NK-92 (cell line): ENCODE measurements at regions not wholly inside any gene's neighbourhood (a gene's known extent, or its start where the extent isn't known, plus 50 kb on each side); places are given as distances from the start of the nearest gene placed in this dataset.
"Not testable (repeated sequence)": the region's sequence is repeated elsewhere in the genome, so short reads cannot be mapped to it uniquely, and the experiment has no call there.

Experiments used
- DNase-seq: peaks from one replicate; lab custom pipeline; 2025; ENCODE audit not compliant: unreplicated experiment; lab: John Stamatoyannopoulos, UW

DNA sequence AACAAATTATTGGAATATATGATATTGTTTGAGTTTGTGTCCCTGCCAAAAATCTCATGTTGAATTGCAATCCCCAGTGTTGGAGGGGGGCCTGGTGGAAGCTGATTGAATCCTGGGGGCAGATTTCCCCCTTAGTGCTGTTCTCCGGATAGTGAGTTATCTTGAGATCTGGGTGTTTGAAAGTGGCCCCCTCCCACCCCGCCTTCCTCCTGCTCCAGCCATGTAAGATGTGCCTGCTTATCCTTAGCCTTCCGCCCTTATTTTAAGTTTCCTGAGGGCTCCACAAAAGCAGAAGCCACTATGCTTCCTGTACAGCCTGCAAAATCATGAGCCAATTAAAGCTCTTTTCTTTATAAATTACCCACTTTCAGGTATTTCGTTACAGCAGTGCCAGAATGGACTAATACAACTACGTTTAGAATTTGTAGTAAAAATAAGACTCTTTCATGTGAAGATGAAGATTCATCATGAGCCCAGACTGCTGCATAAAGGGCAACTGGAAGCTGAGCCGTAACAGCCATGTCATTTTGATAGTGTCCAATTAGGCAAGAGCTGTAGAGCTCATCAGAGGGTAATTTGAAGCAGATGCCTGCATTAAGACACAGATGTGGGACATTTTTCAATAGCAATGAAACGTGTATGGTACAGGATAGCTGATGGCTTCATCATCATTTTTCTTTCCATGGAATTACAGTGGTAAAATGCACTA, 1007.2 kb downstream of the REEP3 start:
- no peak for DNase-seq

DNA sequence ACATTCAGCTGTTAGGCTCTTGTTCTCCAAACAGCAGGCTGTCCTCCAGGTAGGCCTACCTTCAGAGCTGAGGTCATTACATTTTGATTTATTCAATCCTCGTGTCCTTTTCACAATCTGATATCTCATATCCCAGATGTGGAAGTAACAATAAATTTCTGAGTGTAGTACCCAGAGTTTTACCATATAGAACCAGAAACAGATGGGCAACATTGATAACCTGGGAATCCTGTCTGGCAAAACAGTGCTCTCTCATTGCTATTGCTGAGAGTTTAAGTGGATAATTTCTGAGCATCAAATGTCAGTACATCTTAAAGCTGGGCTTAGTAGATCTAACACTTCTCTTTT, 1007.8 kb downstream of the REEP3 start:
- DNase-seq = no peak

DNA sequence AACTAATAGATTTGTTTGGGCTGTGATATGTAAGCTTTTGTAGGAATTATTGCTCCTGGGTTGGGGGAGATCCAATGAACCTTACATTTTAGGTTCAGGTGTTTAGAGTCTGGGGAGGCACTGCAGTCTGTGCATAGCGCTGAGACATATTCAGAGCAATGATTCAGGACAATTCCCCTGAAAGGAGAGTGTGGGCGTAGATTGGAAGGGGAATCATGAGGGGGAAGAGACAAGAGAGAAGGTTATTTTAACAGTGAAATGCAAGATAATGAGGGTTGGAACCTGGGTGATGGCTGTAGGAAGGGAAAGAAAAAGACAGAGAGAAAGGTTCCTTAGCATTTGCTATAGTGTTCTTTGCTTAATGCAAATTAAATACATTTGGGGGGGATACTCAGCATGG, 1013.4 kb downstream of the REEP3 start:
- no peak for DNase-seq

DNA sequence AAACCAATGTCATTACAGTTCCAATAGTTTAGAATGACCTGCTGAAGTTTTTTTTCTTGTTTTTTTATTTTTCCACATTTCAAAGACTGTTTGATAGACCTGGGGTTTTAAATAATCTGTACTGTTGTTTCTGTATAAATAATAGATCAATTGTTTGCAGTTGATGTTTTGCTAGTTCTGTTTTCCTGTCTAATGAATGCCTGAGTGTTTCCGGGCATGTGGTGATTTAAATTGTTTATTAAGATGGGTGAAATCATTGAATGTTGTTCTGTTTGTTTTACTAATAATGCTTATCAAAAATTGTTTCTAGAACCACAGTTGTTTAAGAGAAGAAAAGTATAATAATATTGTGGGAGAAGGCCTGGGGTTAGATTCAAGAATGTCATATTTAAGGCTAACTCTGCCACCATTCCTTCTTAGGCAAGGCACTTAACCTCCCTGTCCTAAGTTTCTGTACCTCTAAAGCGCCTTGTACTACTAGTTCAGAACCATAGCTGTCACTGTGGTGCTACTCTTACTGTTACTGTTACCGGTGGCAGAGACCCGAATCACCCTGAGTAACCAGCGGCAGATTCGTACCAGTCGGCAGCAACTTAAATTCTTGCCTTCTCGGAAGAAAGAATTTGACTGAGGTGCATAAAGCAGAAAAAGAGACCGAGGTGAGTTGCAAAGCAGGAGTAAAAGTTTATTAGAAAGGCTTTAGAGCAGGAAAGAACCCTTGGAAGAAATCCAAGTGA, 1014.1 kb downstream of the REEP3 start:
- DNase-seq = no peak

DNA sequence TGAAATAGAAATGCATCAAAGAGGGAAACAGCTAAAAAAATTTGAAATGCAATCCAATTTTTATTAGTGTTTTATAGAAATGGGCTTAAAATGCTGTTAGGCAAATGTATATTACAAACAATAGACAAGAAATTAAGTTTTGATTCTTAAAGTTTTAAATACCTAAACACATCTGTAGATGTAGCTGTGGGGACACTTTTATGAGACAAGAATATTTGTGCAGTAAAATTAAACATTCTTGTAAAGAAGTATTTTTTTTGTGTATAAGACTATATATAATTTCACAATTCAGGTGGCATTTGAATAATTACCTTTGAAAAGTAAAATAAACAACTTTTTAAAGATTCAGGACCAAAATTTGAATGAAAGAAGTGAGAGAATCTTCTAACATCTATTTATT, 1015.9 kb downstream of the REEP3 start:
- DNase-seq = no peak

DNA sequence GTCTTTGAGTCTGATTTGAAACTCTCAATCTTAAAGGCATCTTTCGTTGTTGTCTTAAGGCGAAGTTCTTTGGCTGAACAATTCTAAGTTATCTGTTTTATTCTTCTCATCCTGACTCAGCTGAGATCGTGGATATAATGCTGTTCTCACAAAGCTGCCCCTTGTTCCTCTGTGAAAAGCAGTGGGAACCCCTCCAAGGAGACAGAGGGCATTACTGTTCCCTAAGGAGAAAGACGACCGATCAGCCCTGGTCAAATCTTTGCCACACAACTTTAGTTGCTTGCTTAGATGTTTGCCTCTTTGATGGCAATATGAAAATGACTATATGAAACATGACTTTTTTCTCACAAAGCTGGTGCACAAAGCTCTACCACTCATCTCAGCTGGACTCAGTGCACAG, 1016.7 kb downstream of the REEP3 start:
- DNase-seq = no peak

DNA sequence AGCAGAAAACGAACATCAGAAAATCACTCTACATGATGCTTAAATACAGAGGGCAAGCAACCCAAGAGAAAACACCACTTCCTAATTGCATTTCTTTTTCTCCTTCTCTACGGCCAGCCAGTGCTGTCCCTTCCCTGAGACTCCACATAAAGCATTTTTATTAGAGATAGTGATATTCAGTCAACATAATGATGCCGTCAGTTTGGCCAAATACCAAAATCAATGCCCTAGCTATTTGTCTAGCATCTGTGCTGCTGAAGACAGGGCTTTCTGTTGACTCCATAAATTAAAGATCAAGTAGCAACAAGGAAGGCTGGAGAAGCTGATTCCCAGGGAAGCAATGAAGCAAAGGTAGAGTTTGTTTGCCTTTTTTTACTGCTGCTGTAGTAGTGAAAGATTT, 1024.9 kb downstream of the REEP3 start:
- no peak for DNase-seq

DNA sequence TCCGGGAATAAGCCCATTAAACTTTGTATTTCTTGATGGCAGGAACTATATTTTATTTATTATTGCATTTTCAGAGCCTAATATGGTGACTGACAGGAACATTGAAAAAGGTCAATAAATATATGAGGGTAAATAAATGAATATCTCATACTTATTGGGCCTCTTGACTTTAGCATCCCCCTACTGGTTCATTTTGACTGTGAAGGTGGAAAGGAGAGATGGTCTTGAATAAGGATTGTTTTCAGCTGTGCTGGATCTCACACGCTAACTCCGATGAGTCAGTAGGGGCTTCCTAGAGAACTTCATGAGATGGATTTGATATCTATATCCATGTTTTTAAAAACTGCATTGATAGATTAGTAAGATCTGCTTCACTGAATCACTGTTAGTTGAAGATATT, 1026.0 kb downstream of the REEP3 start:
- DNase-seq = no peak

DNA sequence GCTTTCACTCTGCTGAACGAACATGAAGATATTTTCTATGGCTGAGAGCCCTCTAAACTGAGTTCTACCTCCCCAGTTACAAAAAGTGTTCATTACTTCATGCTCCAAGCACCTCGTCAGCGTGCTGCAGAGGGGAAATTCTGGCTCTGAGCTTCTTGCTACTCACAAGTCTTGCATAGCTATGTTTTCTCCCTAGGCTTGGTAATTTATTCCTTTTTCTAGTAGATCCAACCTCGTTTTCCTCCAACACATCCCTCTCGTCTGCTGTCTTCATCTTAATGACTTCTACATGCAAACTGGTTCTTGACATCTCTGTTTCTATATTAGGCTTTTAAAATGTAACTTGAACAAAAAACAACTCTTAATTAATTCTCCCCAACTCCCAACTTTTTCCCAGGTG, 1034.5 kb downstream of the REEP3 start:
- no peak for DNase-seq

DNA sequence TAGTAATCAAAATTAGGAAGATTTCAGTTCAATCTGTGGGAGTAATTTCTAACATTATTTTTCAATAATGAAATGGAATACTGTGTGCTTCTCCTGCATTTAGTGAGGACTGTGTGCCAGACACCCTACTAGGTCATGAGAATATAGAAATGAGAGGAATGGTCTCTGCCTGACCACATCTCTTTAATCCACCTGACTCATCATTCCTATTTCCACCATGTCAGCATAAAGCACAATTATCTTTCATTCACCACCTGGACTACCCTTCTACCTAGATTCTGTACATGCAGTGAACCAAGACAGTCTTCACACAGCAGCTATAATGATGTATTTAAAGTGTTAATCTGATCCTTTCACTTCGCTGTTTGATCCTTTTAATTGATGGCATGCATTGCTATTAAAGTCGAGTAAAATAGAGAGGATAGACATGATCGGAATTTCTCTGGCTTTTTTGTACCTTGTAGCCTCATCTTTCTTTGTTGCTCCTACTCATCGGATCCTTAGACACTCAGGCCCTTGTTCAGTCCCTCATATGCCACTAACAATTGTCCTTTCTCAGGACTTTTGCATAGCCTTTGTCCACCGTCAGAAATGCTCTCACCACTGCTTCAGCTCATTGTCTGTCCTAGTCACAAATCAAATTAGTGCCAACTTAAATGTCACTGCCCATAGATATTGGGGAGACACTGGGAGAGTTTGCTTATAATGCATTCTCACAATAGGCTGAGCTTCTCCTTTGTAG, 1037.1 kb downstream of the REEP3 start:
- no peak for DNase-seq

DNA sequence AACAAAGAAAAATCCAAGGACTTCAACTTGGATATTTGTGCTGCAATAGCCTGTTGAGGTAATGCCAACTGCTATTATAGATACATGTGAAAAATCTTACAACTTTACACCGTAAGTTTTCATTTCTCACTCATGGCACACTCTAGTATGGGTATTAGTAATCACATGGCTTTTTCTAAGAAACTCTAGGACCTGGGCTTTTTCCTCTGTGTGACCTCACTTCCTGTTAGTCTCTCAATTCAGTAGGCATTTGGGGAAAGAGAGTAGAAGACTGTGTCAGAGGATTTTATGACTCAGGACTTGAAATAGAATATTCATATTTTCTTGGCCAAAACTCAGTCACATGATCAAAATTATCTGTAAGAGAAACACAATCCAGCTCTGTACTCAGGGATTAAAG, 1049.9 kb downstream of the REEP3 start:
- no peak for DNase-seq

DNA sequence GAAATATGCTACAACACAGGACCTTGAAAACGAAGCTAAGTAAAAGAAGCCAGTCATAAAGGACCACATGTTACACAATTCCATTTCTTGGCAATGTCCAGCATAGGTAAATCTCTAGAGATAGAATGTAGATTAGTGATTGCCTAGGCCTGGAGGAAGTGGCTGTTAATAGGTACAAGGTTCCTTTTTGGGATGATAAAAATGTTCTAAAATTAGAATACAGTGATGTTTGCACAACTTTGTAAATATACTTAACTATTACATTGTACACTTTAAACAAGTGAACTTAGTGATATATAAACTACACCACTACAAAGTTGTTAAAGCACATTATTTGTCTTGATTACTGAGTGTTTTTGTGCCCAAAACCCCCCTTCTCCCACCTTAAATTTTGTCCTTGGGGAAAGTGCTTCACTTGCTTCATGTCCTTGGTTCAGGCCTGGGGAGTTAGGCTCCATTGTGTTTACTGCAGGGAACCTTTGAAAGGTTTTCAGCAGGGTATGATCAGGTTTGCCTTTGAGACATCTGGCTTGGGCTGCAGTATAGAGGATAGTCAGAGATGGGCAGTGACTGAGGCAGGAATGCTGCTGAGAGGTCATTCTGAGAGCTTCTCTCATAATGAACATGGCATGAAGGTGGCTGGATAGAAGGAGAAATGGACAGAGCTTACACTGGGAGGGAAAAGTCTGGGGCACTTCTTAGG, 1052.6 kb downstream of the REEP3 start:
- no peak for DNase-seq

DNA sequence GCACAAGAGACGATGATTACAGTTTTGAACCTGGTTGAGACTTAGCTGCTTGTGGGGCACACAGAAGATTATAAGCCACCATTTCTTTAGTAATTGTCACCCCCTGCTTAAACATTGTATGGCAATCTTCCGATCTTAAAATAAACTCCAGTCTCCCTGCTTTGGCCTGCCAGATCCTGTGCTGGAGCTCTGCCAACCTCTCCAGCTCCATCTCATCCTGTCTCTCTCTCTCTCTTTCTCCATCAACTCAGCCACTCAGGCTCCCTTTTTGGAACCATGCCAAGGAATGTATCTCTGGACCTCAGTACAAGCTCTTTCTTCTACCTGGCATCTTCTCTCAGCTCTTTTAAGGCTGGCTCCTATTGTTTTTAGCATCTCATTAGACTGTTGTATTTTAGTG, 1053.2 kb downstream of the REEP3 start:
- DNase-seq = no peak

DNA sequence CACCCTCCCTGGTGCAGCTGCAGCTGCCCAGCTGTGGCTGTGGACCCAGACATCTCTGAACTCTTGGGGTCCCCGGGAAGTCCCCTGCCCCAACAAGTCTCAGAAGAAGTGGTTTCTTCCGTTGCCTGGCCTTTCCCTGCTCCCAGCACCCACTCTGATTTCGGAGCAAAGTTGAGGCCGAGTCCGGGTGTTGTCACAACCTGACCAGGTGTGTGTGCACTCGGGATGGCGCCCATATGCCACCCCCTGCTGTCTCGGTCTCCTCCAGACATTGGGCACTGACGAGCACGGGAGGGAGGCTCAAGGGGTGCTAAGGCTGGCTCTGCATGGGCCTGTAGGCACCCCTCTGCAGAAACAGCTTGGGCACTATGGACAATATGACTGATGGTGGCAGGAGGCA, 1055.3 kb downstream of the REEP3 start:
- no peak for DNase-seq

DNA sequence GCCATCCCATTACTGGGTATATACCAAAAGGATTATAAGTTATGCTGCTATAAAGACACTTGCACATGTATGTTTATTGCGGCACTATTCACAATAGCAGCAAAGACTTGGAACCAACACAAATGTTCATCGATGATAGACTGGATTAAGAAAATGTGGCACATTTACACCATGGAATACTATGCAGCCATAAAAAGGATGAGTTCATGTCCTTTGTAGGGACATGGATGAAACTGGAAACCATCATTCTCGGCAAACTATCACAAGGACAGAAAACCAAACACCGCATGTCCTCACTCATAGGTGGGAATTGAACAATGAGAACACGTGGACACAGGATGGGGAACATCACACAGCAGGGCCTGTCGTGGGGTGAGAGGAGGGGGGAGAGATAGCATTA, 1057.6 kb downstream of the REEP3 start:
- not testable (repeated sequence) for DNase-seq

DNA sequence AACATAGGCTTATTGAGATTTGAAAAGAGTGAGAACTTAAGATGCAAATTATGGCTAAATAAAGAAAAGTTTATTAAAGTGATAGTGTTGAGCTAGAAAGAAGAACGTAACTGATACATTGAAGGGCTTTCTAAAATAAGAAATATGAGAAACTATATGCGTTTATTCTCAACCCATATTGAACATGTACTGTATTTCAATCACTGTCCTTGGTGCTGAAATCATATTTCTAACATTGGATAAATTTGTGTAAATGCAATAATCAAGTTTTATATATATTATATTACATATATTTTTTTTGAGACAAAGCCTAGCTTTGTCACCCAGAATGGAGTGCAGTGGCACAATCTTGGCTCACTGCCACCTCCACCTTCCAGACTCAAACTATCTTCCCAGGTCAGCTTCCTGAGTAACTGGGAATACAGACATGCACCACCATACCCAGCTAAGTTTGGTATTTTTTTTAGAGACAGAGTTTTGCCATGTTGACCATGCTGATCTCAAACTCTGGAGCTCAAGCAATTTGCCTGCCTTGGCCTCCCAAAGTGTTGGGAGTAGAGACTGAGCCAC, 1065.8 kb downstream of the REEP3 start:
- DNase-seq = no peak

DNA sequence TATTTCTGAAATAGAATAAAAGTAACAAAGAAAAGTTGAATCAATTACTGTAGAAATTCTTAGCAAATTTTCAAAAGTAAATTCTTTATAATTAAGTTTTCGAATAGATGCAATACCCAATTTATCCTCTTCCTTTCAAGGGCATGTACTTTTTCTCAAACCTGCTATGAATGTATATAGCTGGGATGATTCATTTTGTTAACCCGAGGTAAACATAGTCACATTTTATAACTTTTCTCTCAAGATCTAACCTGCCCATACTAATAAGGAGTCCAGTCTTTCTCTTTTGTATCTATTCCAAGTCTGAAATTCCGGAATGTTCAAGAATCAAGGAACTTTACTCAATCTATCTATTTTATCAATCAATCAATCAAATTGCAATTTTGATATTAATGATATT, 1072.9 kb downstream of the REEP3 start:
- DNase-seq = no peak

DNA sequence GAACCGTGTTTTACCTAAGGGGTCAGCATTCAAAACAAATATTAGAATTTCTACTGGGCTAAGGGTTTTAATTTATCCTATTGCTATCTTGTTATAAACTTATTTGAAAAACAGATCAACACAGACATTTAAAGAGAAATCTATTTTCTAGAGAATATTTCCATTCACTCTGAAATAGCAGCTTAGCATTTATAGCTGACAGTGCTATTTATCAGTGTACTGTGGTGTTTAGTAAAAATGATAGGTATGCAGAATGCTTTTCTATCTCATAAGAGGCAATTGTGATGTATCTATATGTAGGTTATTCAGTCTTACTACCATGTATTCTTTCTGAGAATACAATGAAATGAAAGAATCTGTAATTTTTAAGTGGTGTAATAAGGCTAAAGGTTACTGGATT, 1077.4 kb downstream of the REEP3 start:
- DNase-seq = no peak

DNA sequence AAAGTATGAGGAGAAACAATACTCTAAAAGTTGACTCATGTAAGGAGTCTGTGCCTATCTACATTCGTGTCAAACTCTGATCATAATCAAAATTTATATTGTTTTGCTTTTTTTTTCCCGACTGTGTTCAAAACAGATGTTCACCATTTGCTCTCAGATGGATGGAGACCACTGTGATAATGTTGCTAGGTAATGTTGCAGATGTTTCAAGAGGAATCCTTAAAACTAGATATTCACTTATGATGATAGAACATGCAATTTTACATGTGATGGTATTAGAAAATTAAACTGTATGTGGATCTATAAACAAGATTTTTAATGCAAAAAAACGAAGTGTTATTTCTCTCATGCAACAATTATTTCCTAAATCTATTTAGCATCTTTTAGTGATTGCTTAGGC, 1080.1 kb downstream of the REEP3 start:
- DNase-seq = no peak

DNA sequence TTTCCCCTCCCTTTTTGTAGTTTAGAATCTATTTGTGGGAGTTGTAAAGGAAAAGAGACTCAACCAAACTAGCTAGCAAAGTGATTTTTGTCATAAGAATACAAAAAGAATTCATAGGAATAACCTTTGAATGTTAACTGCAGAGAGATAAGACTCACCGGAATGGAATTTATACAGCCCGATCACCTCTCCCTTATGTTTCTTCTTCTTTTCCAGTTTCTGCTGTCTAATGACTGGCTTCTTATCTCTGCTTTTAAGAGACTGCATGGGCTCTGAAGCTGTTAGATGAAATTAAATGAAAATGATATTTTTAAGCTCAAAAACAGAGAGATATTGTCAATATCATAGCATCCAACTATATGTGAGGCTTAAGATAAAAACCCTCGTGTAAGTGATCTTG, 1095.9 kb downstream of the REEP3 start:
- no peak for DNase-seq

DNA sequence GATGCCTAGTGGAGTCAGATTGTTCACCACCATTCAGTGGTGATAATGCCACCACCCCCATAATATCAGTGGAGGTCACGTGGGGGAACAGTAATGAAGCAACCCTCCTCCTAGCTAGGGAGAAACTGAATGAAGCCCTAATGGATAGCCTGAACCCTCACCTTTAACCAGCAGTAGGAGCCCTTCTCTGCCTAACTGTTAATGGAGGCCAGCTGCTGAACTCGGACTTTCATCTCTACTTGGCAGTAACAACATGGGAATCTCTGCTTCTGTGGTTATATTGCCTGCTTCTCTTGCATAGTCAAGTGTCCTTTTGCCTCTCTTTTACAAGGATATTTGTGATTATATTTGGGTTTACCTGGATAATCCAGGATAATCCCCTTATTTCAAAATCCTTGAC, 1097.9 kb downstream of the REEP3 start:
- no peak for DNase-seq
